GM19351 (cell line): ENCODE measurements at regions not wholly inside any gene's neighbourhood (a gene's known extent, or its start where the extent isn't known, plus 50 kb on each side); places are given as distances from the start of the nearest gene placed in this dataset.
A peak's percentile ranks its signal among the peaks of the same experiment; 100 is the strongest.
"Not testable (repeated sequence)": the region's sequence is repeated elsewhere in the genome, so short reads cannot be mapped to it uniquely, and the experiment has no call there.

ENCODE experiments used
- ATAC-seq: cut with Tn5 transposase; IDR thresholded peaks from one replicate; pipeline ENCODE4 v1.9.1; 2021; ENCODE audit warnings: mild to moderate bottlenecking, moderate library complexity; ENCODE audit not compliant: unreplicated experiment

DNA sequence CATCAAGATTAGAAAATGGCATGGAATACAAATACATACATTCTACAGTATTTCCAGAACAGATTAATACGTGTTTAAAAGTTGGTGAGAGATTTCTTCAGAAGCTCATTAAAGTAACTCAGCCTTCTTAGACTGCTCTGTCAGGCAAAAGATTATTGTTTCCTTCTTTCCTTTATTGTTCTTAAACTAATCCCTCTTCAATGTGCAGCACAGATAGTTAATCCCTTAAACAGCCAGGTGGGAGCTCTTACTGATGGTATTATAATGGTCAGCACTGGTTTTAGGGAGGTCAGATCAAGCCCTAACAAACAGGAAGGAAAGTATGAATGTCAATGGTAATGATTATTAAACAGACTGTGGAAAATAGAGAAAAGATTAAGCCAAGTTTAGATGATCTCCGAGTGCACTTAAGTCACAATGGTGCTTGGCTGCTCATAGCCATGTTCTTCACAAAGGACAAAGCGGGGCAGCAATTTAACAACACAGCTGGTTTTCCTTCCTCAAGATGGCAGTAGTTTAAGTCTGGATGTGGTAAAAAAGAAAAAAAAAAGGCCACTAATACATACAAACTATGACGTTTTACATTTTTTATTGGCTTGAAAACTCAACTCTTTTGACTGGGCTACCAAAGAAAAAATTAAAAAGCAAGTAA lies 992.6 kb downstream of the PCDH9 start:
- no peak for ATAC-seq

GRCh38 chr13:66234159-66234558 lies 996.0 kb downstream of the PCDH9 start:
- ATAC-seq, result no peak

- ATAC-seq, result not testable (repeated sequence)
Observed at GRCh38 chr13:66231958-66232357, 998.2 kb downstream of the PCDH9 start.

- no peak for ATAC-seq
Observed at GRCh38 chr13:66225072-66225471, 1005.1 kb downstream of the PCDH9 start.

GRCh38 chr13:66224663-66225062 lies 1005.5 kb downstream of the PCDH9 start:
- no peak for ATAC-seq

GRCh38 chr13:66222926-66223325 lies 1007.2 kb downstream of the PCDH9 start:
- no peak for ATAC-seq

- no peak for ATAC-seq
Observed at GRCh38 chr13:66222127-66222526, 1008.0 kb downstream of the PCDH9 start.

GRCh38 chr13:66219506-66219905 lies 1010.6 kb downstream of the PCDH9 start:
- no peak for ATAC-seq

GRCh38 chr13:66218583-66218982 lies 1011.6 kb downstream of the PCDH9 start:
- ATAC-seq, result no peak

DNA sequence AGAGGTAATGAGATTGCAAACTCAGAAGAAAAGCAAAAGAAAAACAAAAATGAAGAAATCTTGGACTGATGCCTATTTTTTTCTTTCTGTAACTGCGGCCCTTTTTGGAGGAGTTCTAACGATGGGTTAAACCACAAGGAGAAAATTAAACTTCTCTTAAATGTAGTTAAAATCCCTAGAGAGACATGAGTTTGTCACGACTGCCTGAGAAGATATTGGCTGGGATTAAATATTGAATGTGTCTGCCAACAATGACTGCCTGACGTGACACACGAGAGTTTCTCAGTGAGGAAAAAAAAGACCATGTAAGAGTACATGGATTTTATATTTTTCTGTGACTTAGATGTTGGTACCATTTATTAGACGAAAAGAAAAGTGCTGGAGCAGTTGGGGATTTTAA lies 1013.4 kb downstream of the PCDH9 start:
- ATAC-seq, result no peak

DNA sequence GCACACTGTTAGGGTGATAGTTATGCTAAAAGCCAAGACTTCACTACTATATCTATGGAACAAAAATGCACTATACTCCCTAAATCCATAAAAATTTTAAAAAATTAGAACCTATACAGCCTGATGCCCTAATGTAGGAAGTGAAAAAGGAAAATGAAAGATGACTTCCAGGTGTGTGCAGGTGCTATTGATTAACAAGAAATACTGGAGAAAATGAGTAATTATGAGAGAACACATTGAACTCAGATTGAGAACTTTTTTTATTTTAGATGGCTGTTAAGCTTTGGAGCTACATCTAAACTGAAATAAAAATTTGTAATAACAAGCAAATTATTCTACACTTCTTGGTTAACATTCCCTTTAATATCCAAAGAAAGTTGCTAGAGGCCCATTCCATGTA lies 1015.7 kb downstream of the PCDH9 start:
- no peak for ATAC-seq

GRCh38 chr13:66212511-66212910 lies 1017.6 kb downstream of the PCDH9 start:
- peak; percentile 56 for ATAC-seq

DNA sequence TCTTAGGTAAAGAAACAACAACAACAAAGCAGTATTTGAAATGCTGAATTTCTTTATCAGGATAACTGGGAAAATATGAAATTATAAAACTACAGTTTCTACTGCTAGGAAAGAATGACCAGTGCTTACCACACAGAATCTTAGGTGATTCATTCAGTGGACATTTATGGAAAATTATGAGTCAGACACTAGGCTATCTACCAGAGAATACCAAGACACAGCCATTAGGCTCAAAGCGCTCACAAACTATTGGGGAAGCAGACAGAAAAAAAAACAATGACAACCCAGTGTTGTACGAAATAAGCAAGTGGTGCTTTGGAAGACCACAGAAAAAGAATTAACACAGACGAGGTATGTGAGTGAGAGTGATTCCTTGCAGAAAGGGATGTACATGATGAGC lies 1019.5 kb downstream of the PCDH9 start:
- ATAC-seq, result no peak

DNA sequence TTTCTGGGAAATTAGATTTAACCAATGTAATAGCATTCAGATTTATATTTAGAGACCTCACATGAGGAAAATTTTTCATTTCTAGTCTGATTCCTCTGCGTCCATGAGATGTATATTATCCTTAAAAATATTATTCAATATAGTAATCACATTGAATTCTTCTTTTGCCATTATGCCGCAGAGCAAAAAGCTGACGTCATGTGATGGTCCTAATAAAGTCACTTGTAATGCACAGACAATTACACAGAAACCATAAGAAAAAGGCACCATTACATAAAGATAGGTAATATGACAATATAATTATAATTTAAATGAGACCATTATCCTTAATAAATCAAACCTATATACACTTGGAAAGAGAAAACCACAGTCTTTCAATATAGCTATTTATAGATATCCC lies 1021.5 kb downstream of the PCDH9 start:
- ATAC-seq, result no peak

GRCh38 chr13:66207610-66208009 lies 1022.5 kb downstream of the PCDH9 start:
- ATAC-seq, result no peak

- no peak for ATAC-seq
Observed at GRCh38 chr13:66205807-66206206, 1024.3 kb downstream of the PCDH9 start.

- ATAC-seq, result no peak
Observed at GRCh38 chr13:66200555-66200954, 1029.6 kb downstream of the PCDH9 start.

- no peak for ATAC-seq
Observed at GRCh38 chr13:66195238-66195637, 1034.9 kb downstream of the PCDH9 start.

- ATAC-seq, result no peak
Observed at GRCh38 chr13:66189986-66190385, 1040.2 kb downstream of the PCDH9 start.

DNA sequence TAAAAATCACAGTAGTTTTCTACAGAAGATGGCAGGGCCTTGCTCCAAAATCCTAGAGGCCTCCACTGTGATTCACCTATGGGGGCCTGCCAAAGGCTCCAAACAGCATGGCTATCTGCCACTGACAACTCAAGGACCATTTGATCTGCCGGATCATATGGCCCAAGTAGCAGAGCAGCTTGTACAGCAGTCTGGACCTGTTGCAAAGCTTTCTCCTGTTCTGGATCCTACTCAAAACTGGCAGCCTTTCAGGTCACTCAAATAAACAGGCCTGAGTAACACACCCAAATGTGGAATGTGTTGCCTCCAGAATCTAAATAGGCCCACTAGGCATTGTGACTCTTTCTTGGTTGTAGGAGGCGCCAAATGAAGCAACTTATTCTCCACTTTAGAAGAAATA lies 1049.3 kb downstream of the PCDH9 start:
- ATAC-seq, result no peak

DNA sequence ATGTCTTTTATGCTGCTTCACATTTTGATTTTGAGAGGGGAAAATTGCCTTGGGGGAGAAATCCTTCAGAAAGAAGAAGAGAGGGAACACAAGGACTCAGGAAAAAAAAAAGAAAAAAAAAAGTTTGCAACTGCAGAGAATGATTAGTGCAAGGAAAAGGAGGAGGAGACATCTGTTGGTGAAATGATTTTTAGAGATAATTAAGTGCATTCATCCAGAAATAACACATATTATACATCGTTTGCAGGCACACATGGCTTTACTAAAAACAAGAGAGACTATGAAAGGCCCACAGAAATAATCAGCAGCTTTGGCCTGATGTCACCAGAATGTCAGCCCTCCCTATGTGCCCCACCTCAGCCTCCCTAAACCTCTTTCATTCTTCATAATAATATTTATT lies 1058.2 kb downstream of the PCDH9 start:
- no peak for ATAC-seq

DNA sequence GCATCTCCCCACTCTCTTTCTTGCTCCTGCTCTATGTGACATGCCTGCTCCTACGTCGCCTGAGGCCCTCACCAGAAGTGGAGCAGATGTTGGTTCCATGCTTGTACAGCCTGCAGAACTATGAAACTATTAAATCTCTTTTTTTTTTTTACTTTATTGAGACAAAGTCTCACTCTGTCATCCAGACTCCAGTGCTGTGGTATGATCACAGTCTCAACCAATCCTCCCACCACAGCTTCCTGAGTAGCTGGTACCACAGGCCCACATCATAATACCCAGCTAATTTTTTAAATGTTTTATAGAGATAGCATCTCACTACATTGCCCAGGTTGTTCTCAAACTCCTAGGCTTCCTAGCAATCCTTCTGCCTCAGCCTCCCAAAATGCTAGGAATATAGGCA lies 1067.7 kb downstream of the PCDH9 start:
- no peak for ATAC-seq

- peak; percentile 65 for ATAC-seq
Observed at GRCh38 chr13:66159511-66159910, 1070.6 kb downstream of the PCDH9 start.
